ENCODE measurements at regions not wholly inside any gene's neighbourhood (a gene's known extent, or its start where the extent isn't known, plus 50 kb on each side); places are given as distances from the start of the nearest gene placed in this dataset.

DNA sequence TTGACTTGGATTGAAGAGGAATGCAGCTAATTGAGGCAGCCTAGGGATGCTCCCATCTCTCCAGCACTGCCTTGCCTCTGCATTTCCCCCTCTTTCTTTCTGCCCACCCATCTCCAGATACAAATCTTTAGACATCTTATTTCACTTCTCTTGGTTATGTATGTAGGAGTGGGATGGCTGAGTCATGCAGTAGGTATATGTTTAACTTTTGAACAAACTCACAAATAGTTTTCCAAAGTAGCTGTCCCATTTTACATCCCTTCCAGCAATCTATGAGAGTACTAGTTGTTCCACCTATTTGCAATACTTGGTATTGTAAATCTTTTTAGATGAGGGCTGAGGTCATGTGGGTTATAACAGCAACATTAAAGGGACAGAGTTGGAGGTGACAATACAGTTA is 329.9 kb downstream of the DYSF start:
- DNase-seq (ENCODE audit: insufficient read length, low spot score) (no peak), FAIRE-seq (no peak)
- TF ChIP-seq POLR2A (IDR thresholded peaks at IDR 0.05; ENCODE audit: low read depth, low read length): no peak

DNA sequence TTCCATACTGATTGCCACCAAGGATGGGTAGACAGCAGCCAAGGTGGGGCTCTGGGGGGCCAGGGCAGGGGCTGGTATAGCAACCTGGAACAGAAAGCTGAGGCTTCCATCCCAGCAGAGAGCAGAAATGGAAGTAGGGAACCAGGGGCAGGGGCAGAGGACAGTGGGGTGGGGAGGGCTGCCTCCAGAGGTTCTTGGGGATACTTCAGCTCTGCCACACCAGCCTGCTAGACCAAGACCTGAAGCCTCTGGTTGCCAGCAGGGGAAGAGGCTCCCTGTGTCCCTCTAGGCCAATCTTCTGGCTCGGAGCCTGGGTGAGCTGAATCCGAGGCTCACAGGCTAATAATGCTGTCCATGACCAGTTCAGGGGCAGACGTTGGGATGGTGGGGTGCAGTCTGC is 329.0 kb downstream of the DYSF start:
- DNase-seq (ENCODE audit: insufficient read length, low spot score): no peak
- no peak for TF ChIP-seq POLR2A (IDR thresholded peaks at IDR 0.05; ENCODE audit: low read depth, low read length)

DNA sequence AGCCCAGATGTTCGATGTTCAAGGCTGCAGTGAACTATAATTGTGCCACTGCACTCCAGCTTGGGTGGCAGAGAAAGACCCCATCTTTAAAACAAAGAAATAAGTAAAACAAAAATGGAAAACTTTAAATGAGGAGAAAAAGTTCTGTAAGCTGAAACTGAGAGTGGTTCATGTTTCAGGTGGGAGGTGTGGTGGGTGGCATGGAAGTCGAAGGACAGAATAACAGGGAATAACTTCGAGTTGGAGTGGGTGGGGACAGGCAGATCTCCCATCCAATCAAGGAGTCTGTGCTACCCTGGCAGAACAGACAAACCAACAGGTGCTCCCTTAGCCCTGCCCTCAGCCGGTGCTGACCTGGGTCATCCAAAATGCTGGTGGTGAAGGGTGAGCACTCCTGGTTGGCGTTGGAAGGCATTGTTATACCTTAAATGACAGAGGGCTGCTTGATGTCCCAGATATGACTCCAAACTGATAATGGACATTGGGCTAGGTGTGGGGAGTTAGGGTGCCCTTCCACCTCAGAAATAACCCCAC is 328.4 kb downstream of the DYSF start:
- no peak for FAIRE-seq
- DNase-seq (ENCODE audit: insufficient read length, low spot score): no peak
- no peak for TF ChIP-seq POLR2A (IDR thresholded peaks at IDR 0.05; ENCODE audit: low read depth, low read length)

More for the DNA sequence above, 329.0 kb downstream of the DYSF start:
- no peak for FAIRE-seq

DNA sequence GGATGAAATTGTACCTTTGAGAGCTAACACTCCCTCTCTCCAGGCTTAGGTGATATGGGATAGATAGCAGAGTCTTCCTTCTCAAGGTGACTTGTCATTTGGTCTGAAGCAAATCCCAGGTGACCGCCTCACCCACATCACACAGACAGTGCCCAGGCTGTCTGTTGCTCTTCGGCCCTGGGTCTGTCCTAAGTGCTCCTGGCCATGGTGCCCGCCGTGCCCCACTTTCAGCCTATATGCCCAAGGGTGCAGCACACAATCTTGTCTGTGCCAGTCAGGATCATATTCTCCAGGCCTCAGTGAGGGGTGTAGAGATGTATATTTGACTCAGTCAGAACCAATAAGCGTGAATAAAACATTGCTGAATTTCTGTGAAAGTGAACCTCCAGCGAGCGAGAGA is 326.8 kb downstream of the DYSF start:
- no peak for FAIRE-seq
- no peak for TF ChIP-seq POLR2A (IDR thresholded peaks at IDR 0.05; ENCODE audit: low read depth, low read length)
- no peak for DNase-seq (ENCODE audit: insufficient read length, low spot score)

DNA sequence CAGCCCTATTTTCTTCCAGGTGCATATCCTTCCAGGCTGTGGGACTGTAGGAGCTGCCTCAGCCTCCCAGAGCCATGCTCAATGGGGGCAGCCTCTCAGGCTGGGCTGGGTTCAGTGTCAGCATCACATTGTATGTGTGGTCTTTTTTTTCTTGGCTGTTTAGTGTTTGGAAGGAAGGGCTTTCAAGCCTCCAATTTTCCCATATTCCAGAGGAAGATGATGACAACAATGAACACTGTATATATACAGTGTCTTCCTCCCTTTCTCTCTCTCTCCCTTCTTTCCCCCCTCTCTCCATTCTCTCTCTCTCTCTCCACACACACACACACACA is 326.4 kb downstream of the DYSF start:
- TF ChIP-seq POLR2A (IDR thresholded peaks at IDR 0.05; ENCODE audit: low read depth, low read length): no peak
- no peak for FAIRE-seq
- no peak for DNase-seq (ENCODE audit: insufficient read length, low spot score)

DNA sequence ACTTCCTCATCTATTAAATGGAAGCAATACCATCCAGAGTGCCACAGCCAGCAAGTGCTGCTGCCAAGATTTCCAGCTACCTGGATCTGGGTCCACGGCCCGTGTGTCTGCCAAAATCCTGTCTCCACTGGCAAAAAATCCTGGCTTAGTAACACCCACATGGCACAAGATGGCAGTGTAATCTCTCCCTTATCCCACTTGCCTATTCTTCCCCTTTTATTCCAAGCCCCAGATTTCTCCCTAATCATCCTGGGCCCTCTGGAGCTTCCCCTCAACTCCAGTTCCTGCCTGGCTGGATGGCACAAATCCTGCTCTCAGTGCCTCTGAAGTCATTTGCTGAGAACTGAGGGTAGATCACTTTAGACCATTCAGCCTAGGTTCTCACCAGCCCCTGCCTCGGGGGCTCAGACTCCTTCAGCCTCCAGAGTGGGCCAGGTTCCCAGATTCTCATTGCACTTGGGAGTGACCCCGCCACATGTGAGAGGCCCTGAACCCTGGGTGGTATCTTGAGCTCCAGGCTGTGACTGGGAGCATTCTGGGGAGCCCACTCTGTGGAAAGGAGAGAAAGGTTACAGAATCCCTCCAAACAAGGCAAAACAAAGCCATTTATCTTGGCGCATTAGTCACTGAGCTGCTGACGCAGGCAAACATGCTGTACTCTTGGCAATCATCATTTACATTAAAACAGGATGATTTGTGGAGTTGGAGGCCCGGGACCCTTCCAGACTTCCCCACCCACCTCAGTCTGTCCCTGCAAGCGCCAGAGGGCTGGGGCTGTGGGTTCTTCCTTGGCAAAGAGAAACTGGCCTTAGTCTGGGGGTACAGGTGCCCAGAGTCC is 325.8 kb downstream of the DYSF start:
- DNase-seq (ENCODE audit: insufficient read length, low spot score) (no peak), FAIRE-seq (no peak)
- no peak for TF ChIP-seq POLR2A (IDR thresholded peaks at IDR 0.05; ENCODE audit: low read depth, low read length)

DNA sequence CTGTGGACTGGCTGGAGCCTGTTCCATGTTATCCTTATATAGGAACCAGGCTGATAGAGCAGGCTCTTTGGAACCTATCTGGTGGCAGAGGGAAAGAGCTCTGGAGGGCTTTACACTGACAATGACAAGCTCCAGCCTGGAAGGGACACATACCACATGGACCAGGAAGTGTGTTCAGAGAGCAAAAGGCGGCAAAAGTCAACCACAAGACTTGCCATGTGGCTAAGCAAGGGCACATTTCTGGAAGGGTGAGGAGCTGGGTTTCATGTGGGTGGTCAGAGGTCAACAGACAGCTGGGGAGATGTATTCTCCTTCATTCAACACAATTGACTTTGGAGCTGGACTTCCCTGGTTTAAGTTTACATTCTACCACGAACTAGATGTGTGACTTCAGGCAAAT is 325.2 kb downstream of the DYSF start:
- DNase-seq (ENCODE audit: insufficient read length, low spot score) (no peak), FAIRE-seq (no peak)
- no peak for TF ChIP-seq POLR2A (IDR thresholded peaks at IDR 0.05; ENCODE audit: low read depth, low read length)

DNA sequence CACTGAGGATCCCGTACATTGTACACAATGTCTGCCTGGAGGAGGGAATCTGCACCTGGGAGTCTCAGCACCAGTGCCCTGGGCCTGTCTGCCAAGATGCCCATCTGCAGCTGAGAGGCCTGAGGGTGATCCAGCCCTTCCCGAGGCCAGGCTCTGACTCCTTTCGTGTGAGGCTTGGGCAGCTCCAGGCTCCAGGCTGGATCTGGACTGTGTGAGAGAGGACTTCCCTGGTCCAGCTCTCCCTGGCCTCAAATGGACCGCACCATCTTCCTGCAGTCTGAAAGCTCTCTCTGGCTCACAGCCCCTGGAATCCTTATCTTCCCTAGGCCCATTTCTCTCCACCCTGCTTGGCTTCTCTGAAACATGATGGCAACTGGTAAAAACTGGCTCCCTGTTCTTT is 324.6 kb downstream of the DYSF start:
- TF ChIP-seq POLR2A (IDR thresholded peaks at IDR 0.05; ENCODE audit: low read depth, low read length): no peak
- DNase-seq (ENCODE audit: insufficient read length, low spot score): no peak
- no peak for FAIRE-seq

DNA sequence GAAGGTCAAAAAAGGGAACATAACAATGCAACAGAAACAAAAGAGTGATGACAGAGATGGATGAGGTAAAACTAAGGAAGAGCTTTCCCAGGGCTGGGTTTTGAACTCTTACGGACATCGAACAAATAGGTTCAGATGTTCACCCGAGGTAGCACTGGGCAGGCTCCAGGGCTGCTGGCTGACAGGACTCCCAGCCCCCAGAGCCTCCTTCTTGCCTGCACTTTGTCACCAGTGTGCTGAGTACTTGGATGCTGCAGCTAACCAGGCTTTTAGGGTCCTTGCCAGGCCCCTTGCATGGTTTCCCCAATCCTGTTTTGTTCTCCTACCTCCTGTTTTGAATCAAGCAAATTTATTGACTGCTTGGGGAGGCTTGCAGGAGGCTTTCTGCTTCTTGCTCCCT is 322.9 kb downstream of the DYSF start:
- FAIRE-seq (no peak), DNase-seq (ENCODE audit: insufficient read length, low spot score) (no peak)
- TF ChIP-seq POLR2A (IDR thresholded peaks at IDR 0.05; ENCODE audit: low read depth, low read length): no peak

DNA sequence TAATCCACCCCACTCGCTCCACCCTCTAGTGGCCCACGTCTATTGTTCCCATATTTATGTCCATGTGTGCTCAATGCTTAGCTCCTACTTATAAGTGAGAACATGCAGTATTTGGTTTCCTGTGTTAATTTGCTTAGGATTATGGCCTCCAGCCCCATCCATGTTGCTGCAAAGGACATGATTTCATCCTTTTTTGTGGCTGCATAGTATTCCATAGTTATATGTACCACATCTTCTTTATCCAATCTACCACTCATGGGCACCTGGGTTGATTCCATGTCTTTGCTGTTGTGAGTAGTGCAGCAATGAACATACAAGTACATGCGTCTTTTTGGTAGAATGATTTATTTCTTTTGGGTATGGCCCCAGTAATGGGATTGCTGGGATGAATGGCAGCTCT is 319.9 kb downstream of the DYSF start:
- FAIRE-seq (no peak), DNase-seq (ENCODE audit: insufficient read length, low spot score) (no peak)
- TF ChIP-seq POLR2A (IDR thresholded peaks at IDR 0.05; ENCODE audit: low read depth, low read length): no peak

DNA sequence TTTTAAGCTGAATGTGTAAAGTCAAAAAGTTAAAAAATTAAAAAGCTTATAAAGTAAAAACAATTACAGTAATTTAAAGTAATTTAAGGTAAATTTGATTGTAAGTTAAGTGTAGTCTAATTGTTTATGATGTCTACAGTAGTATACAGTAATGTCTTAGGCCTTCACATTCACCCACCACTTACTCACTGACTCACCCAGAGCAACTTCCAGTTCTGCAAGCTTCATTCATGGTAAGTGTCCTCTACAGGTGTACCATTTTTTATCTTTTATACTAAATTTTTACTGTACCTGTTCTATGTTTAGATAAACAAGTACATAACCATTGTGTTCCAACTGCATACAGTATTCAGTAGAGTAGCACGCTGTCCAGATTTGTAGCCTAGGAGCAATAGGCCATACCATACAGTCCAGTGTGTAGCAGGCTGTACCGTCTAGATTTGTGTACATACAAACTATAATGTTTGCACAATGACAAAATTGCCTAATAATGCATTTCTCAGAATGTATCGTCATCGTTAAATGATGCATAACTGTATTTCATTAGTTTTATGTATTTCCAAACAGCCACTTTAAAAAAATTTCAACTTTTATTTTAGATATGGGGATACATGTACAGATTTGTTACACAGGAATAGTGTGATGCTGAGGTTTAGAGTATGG is 319.3 kb downstream of the DYSF start:
- DNase-seq (ENCODE audit: insufficient read length, low spot score) (no peak), FAIRE-seq (no peak)
- no peak for TF ChIP-seq POLR2A (IDR thresholded peaks at IDR 0.05; ENCODE audit: low read depth, low read length)

DNA sequence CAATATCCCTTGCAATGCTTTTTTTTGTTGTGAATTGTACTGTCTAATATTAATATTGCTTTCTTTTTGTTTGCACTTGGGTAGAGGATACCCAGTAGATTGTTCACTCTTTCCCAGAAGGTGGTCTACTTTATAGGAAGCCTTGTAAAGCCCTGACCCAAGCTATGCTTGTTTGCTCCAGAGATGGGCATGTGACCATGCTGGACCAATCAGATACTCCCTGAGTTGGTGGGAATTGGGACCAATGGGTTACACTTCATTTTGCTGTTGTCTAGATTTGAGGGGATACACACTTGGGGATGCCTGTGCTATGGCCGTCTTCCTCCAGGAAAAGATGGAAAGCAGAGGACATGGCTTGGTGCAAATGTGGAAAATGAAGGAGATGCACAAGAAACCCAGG is 314.3 kb downstream of the DYSF start:
- FAIRE-seq (no peak), DNase-seq (ENCODE audit: insufficient read length, low spot score) (no peak)
- no peak for TF ChIP-seq POLR2A (IDR thresholded peaks at IDR 0.05; ENCODE audit: low read depth, low read length)

DNA sequence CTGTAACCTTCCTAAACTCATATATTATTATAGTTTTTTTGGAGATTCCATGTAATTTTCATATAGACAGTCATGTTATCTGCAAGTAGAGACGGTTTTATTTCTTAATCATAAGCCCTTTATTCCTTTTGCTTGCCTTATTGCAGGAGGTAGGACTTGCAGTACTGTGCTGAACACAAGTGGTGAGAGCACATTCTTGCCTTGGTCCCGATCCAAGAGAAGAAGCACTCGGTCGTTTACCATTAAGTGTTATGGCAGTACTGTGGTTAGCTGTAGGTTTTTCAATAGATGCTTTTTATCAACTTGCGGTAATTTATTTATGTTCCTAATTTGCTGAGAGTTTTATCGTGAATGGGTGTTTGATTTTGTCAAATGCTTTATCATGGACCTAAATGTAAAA is 305.7 kb downstream of the DYSF start:
- TF ChIP-seq POLR2A (IDR thresholded peaks at IDR 0.05; ENCODE audit: low read depth, low read length): no peak
- DNase-seq (ENCODE audit: insufficient read length, low spot score) (no peak), FAIRE-seq (no peak)

DNA sequence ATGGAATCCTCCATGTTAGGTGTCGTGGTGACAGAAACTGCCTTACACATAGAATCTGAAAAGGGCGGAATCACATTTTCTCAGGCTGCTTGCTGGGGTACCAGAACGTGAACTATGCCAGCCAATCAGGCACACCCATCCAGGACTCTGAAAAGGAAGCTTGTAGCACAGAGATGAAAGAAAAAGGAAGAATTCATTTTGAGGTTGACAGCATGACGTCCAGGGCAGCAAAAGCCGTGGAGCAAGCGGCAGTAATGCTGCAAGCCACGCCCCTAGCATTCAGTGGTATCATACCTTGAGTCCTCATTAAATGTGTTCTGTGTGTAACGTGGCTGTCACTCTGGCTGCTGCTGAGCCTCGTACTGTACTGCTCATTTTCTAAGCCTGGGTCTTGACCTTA is 304.0 kb downstream of the DYSF start:
- no peak for TF ChIP-seq POLR2A (IDR thresholded peaks at IDR 0.05; ENCODE audit: low read depth, low read length)
- FAIRE-seq: no peak

More for the DNA sequence above, 304.0 kb downstream of the DYSF start:
- no peak for DNase-seq (ENCODE audit: insufficient read length, low spot score)

All from H54 (cell line).